ENCODE measurements at regions not wholly inside any gene's neighbourhood (a gene's known extent, or its start where the extent isn't known, plus 50 kb on each side); places are given as distances from the start of the nearest gene placed in this dataset.

GRCh38 chr5:99275128-99275527 lies 346.3 kb upstream of the CHD1 start:
- peak; percentile 25 for DNase-seq
- no peak overlapping the region for H4K91ac ChIP-seq (ENCODE audit: insufficient read length, low read depth, low read length)

More at GRCh38 chr5:99275128-99275527, 346.3 kb upstream of the CHD1 start:
- H3K14ac ChIP-seq (ENCODE audit: insufficient read depth, low read length): no peak overlapping the region
- H3K23ac ChIP-seq (ENCODE audit: insufficient read length, low read depth, low read length): no peak overlapping the region
- Mint-ChIP-seq H3K4me1 (no peaks in the 10 kb centered on the region), H3K4me3 (no peak overlapping the region), H3K27me3 (ENCODE audit: low read depth) (no peaks in the 10 kb centered on the region), H3K9me3 (peaks cover 9 to 12% of the 10 kb centered on the region in 2 experiments; a peak in 4 of 5 replicates), H3K36me3 (ENCODE audit: insufficient read depth in 1 of 3, low read depth in 3 of 3) (peaks cover 3 to 6% (median 6%) of the 10 kb centered on the region in 3 experiments; a peak in 5 of 7 replicates), H3K27ac (no peak overlapping the region)
- no peak overlapping the region for H3K27ac ChIP-seq (ENCODE audit: insufficient read length, low read depth, low read length)
- H3K4ac ChIP-seq (ENCODE audit: low read depth, low read length): no peak overlapping the region
- no peaks in the 10 kb centered on the region for H4K20me1 ChIP-seq (ENCODE audit: control insufficient read depth, insufficient read depth, insufficient read length)
- no peak overlapping the region for H3T11ph ChIP-seq (ENCODE audit: low read length)
- no peak overlapping the region for H2BK120ac ChIP-seq (ENCODE audit: low read depth, low read length, poor library complexity, severe bottlenecking)
- H3K9ac ChIP-seq (ENCODE audit: extremely low read depth, insufficient read length, low read length): no peak overlapping the region
- no peaks in the 10 kb centered on the region for H3K4me1 ChIP-seq (ENCODE audit: insufficient read depth, low read length)
- no peaks in the 10 kb centered on the region for H3K23me2 ChIP-seq (ENCODE audit: insufficient read length, low read depth, low read length, poor library complexity, severe bottlenecking)
- no peak overlapping the region for H2BK5ac ChIP-seq (ENCODE audit: insufficient read length, low read length)
- no peaks in the 10 kb centered on the region for H3K79me2 ChIP-seq (ENCODE audit: insufficient read depth, low read length)
- no peak overlapping the region for H4K5ac ChIP-seq (ENCODE audit: insufficient read length, low read depth, low read length)
- no peaks in the 10 kb centered on the region for H3K27me3 ChIP-seq (ENCODE audit: insufficient read depth, low read length)
- TF ChIP-seq CTCF (conservative IDR thresholded peaks at IDR 0.05): no peak
- no peak overlapping the region for H4K8ac ChIP-seq (replicated peaks; ENCODE audit: insufficient read length, low read depth, low read length)
- H2BK15ac ChIP-seq (ENCODE audit: low read depth, low read length): no peak overlapping the region
- H3K9me3 ChIP-seq (ENCODE audit: control insufficient read depth, low read depth, low read length): no peaks in the 10 kb centered on the region
- no CpG with 5 or more reads among the region's 1 CpG for WGBS (ENCODE audit: extremely low coverage, insufficient read length, low lambda C conversion rate)
- no peak overlapping the region for H2BK20ac ChIP-seq (ENCODE audit: low read depth, low read length, poor library complexity, severe bottlenecking)
- no peak overlapping the region for H3K4me2 ChIP-seq (ENCODE audit: insufficient read depth, insufficient read length, low read length)
- no peak overlapping the region for H2BK12ac ChIP-seq (ENCODE audit: insufficient read length, low read depth, low read length)
- no peak overlapping the region for H3K56ac ChIP-seq (ENCODE audit: insufficient read length, low read depth, low read length)
- no peak overlapping the region for H2AK5ac ChIP-seq (ENCODE audit: insufficient read length, low read length)
- no peak overlapping the region for H3K18ac ChIP-seq (ENCODE audit: insufficient read length, low read depth, low read length)
- H2AFZ ChIP-seq (ENCODE audit: low read length): no peak overlapping the region
- no peaks in the 10 kb centered on the region for H3K79me1 ChIP-seq (ENCODE audit: insufficient read depth, low read depth, low read length, poor library complexity, severe bottlenecking)
